ENCODE measurements at regions not wholly inside any gene's neighbourhood (a gene's known extent, or its start where the extent isn't known, plus 50 kb on each side); places are given as distances from the start of the nearest gene placed in this dataset.

GRCh38 chr10:10397906-10398305 lies 619.8 kb upstream of the CELF2 start:
- Histone ChIP-seq H2BK120ac (ENCODE audit: low read depth, low read length) (no peak overlapping the region), H3K9ac (ENCODE audit: low read depth, low read length, poor library complexity) (no peak overlapping the region), H3K4me3 (ENCODE audit: low read length in 2 of 2) (no peak overlapping the region), H2AK5ac (ENCODE audit: low read depth, low read length) (no peak overlapping the region), H3K36me3 (replicated peaks in 1 of 2; ENCODE audit: control insufficient read depth in 2 of 2, insufficient read depth in 2 of 2, low read length in 2 of 2) (no peaks in the 10 kb centered on the region), H3K18ac (ENCODE audit: low read length) (no peak overlapping the region), H3K14ac (ENCODE audit: low read length) (no peak overlapping the region), H2BK15ac (ENCODE audit: low read length) (no peak overlapping the region), H3K4me2 (ENCODE audit: insufficient read depth, low read length, poor library complexity, severe bottlenecking) (no peak overlapping the region), H3K9me3 (replicated peaks in 1 of 2; ENCODE audit: control insufficient read depth in 2 of 2, insufficient read depth in 1 of 2, low read depth in 1 of 2, low read length in 2 of 2) (peaks cover 0 to 3% of the 10 kb centered on the region in 2 donors), H2AFZ (ENCODE audit: low read length) (no peak overlapping the region), H3K4me1 (ENCODE audit: control insufficient read depth in 2 of 2, insufficient read depth in 1 of 2, low read depth in 1 of 2, low read length in 2 of 2) (no peaks in the 10 kb centered on the region), H2BK12ac (ENCODE audit: low read length) (no peak overlapping the region), H3K27ac (replicated peaks; ENCODE audit: low read length) (no peak overlapping the region), H3K79me1 (ENCODE audit: low read depth, low read length) (no peaks in the 10 kb centered on the region), H4K91ac (ENCODE audit: low read depth, low read length, poor library complexity) (no peak overlapping the region), H2BK5ac (ENCODE audit: low read length) (no peak overlapping the region), H3K27me3 (ENCODE audit: control insufficient read depth in 3 of 3, insufficient read depth in 3 of 3, low read depth in 1 of 3, low read length in 3 of 3) (no peaks in the 10 kb centered on the region), H4K8ac (ENCODE audit: low read depth, low read length) (no peak overlapping the region), H3K4ac (ENCODE audit: low read length) (no peak overlapping the region), H3K23ac (ENCODE audit: low read depth, low read length, poor library complexity) (no peak overlapping the region)
- no peak for DNase-seq (ENCODE audit: low spot score)

DNA sequence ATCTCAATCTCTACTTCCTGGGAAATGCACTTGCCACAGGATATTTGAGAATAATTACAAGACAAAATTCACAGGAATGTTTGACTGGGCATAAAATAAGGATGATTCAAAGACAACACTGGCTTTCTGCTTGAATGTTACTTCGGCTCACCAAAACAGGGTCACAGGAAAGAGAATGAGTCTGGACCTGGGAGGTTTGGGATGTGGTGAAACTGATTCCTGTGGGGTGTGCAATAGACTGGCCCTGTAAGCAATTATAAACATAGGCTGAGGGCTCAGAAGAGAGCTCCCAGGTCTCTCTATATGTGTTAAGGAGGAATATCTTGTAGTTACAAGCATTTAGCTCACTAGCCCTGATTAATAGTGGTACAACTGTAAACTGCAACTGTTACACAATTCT lies 613.9 kb upstream of the CELF2 start:
- H3K36me3 ChIP-seq (replicated peaks in 1 of 2; ENCODE audit: control insufficient read depth in 2 of 2, insufficient read depth in 2 of 2, low read length in 2 of 2), result no peaks in the 10 kb centered on the region
- H2BK120ac ChIP-seq (ENCODE audit: low read depth, low read length), result no peak overlapping the region
- no peak overlapping the region for H3K14ac ChIP-seq (ENCODE audit: low read length)
- H2BK12ac ChIP-seq (ENCODE audit: low read length), result no peak overlapping the region
- no peaks in the 10 kb centered on the region for H3K27me3 ChIP-seq (ENCODE audit: control insufficient read depth in 3 of 3, insufficient read depth in 3 of 3, low read depth in 1 of 3, low read length in 3 of 3)
- no peaks in the 10 kb centered on the region for H3K79me1 ChIP-seq (ENCODE audit: low read depth, low read length)
- no peak overlapping the region for H2BK15ac ChIP-seq (ENCODE audit: low read length)
- WGBS, 2 donors (ENCODE audit: extremely low coverage in 2 of 2, insufficient read length in 2 of 2, insufficient replicate concordance in 1 of 2), result no CpG with 5 or more reads among the region's 1 CpG
- H3K9me3 ChIP-seq (replicated peaks in 1 of 2; ENCODE audit: control insufficient read depth in 2 of 2, insufficient read depth in 1 of 2, low read depth in 1 of 2, low read length in 2 of 2), result no peaks in the 10 kb centered on the region
- H3K9ac ChIP-seq (ENCODE audit: low read depth, low read length, poor library complexity), result no peak overlapping the region
- no peak overlapping the region for H2AK5ac ChIP-seq (ENCODE audit: low read depth, low read length)
- no peak overlapping the region for H3K23ac ChIP-seq (ENCODE audit: low read depth, low read length, poor library complexity)
- DNase-seq (ENCODE audit: low spot score), result no peak
- no peak overlapping the region for H3K4me2 ChIP-seq (ENCODE audit: insufficient read depth, low read length, poor library complexity, severe bottlenecking)
- no peak overlapping the region for H3K4ac ChIP-seq (ENCODE audit: low read length)
- H4K8ac ChIP-seq (ENCODE audit: low read depth, low read length), result no peak overlapping the region
- H3K27ac ChIP-seq (replicated peaks; ENCODE audit: low read length), result no peak overlapping the region
- no peak overlapping the region for H4K91ac ChIP-seq (ENCODE audit: low read depth, low read length, poor library complexity)
- H3K18ac ChIP-seq (ENCODE audit: low read length), result no peak overlapping the region
- H3K4me3 ChIP-seq (ENCODE audit: low read length in 2 of 2), result no peak overlapping the region
- H2AFZ ChIP-seq (ENCODE audit: low read length), result no peak overlapping the region
- H3K4me1 ChIP-seq (ENCODE audit: control insufficient read depth in 2 of 2, insufficient read depth in 1 of 2, low read depth in 1 of 2, low read length in 2 of 2), result no peaks in the 10 kb centered on the region
- no peak overlapping the region for H2BK5ac ChIP-seq (ENCODE audit: low read length)

GRCh38 chr10:10417671-10418070 lies 600.0 kb upstream of the CELF2 start:
- no peak overlapping the region for H2BK5ac ChIP-seq (ENCODE audit: low read length)
- H2BK120ac ChIP-seq (ENCODE audit: low read depth, low read length), result no peak overlapping the region
- no peak overlapping the region for H3K18ac ChIP-seq (ENCODE audit: low read length)
- no peak overlapping the region for H3K23ac ChIP-seq (ENCODE audit: low read depth, low read length, poor library complexity)
- no peak overlapping the region for H3K9ac ChIP-seq (ENCODE audit: low read depth, low read length, poor library complexity)
- no peak overlapping the region for H3K14ac ChIP-seq (ENCODE audit: low read length)
- peaks cover 0 to 2% of the 10 kb centered on the region in 2 donors for H3K4me1 ChIP-seq (ENCODE audit: control insufficient read depth in 2 of 2, insufficient read depth in 1 of 2, low read depth in 1 of 2, low read length in 2 of 2)
- H4K8ac ChIP-seq (ENCODE audit: low read depth, low read length), result no peak overlapping the region
- no peak overlapping the region for H3K4ac ChIP-seq (ENCODE audit: low read length)
- H3K4me3 ChIP-seq (ENCODE audit: low read length in 2 of 2), result no peak overlapping the region
- no peaks in the 10 kb centered on the region for H3K9me3 ChIP-seq (replicated peaks in 1 of 2; ENCODE audit: control insufficient read depth in 2 of 2, insufficient read depth in 1 of 2, low read depth in 1 of 2, low read length in 2 of 2)
- no peak overlapping the region for H3K27ac ChIP-seq (replicated peaks; ENCODE audit: low read length)
- H3K79me1 ChIP-seq (ENCODE audit: low read depth, low read length), result no peaks in the 10 kb centered on the region
- no peak overlapping the region for H3K4me2 ChIP-seq (ENCODE audit: insufficient read depth, low read length, poor library complexity, severe bottlenecking)
- H2BK12ac ChIP-seq (ENCODE audit: low read length), result no peak overlapping the region
- H2AFZ ChIP-seq (ENCODE audit: low read length), result no peak overlapping the region
- DNase-seq (ENCODE audit: low spot score), result no peak
- H4K91ac ChIP-seq (ENCODE audit: low read depth, low read length, poor library complexity), result no peak overlapping the region
- WGBS, 2 donors (ENCODE audit: extremely low coverage in 2 of 2, insufficient read length in 2 of 2, insufficient replicate concordance in 1 of 2), result no CpG with 5 or more reads among the region's 3 CpGs
- no peaks in the 10 kb centered on the region for H3K36me3 ChIP-seq (replicated peaks in 1 of 2; ENCODE audit: control insufficient read depth in 2 of 2, insufficient read depth in 2 of 2, low read length in 2 of 2)
- H3K27me3 ChIP-seq (ENCODE audit: control insufficient read depth in 3 of 3, insufficient read depth in 3 of 3, low read depth in 1 of 3, low read length in 3 of 3), result peaks cover 0 to 3% (median 0%) of the 10 kb centered on the region in 3 experiments
- H2AK5ac ChIP-seq (ENCODE audit: low read depth, low read length), result no peak overlapping the region
- no peak overlapping the region for H2BK15ac ChIP-seq (ENCODE audit: low read length)

DNA sequence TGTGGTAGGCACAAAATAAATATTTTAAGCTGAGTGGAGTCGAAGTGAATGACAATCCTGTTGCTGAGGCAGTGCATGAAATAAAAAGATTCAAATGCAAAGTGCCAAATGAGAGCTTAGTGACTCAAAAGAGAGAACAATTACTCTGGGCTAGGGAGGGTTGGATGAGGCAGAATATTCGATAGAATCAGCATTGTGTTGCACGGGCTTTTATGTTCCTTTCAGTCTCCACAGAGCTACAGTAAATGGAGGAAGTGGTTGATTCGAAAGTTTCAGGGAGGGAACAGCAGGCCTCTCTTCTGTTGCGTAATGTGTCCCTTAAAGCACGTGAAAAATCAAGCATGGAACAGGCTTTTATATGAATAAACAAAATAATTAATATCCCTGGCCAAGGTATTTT lies 599.3 kb upstream of the CELF2 start:
- H3K4me2 ChIP-seq (ENCODE audit: insufficient read depth, low read length, poor library complexity, severe bottlenecking), result no peak overlapping the region
- no peak for DNase-seq (ENCODE audit: low spot score)
- no peak overlapping the region for H3K23ac ChIP-seq (ENCODE audit: low read depth, low read length, poor library complexity)
- H2BK5ac ChIP-seq (ENCODE audit: low read length), result no peak overlapping the region
- H2AK5ac ChIP-seq (ENCODE audit: low read depth, low read length), result no peak overlapping the region
- no peak overlapping the region for H2BK12ac ChIP-seq (ENCODE audit: low read length)
- H3K18ac ChIP-seq (ENCODE audit: low read length), result no peak overlapping the region
- no peak overlapping the region for H3K4ac ChIP-seq (ENCODE audit: low read length)
- no peaks in the 10 kb centered on the region for H3K36me3 ChIP-seq (replicated peaks in 1 of 2; ENCODE audit: control insufficient read depth in 2 of 2, insufficient read depth in 2 of 2, low read length in 2 of 2)
- H4K91ac ChIP-seq (ENCODE audit: low read depth, low read length, poor library complexity), result no peak overlapping the region
- H3K27ac ChIP-seq (replicated peaks; ENCODE audit: low read length), result no peak overlapping the region
- H4K8ac ChIP-seq (ENCODE audit: low read depth, low read length), result no peak overlapping the region
- no peak overlapping the region for H2BK120ac ChIP-seq (ENCODE audit: low read depth, low read length)
- no peaks in the 10 kb centered on the region for H3K9me3 ChIP-seq (replicated peaks in 1 of 2; ENCODE audit: control insufficient read depth in 2 of 2, insufficient read depth in 1 of 2, low read depth in 1 of 2, low read length in 2 of 2)
- no peak overlapping the region for H3K9ac ChIP-seq (ENCODE audit: low read depth, low read length, poor library complexity)
- peak overlapping the region; percentile 64 for H2AFZ ChIP-seq (ENCODE audit: low read length)
- peaks cover 0 to 3% (median 0%) of the 10 kb centered on the region in 3 experiments for H3K27me3 ChIP-seq (ENCODE audit: control insufficient read depth in 3 of 3, insufficient read depth in 3 of 3, low read depth in 1 of 3, low read length in 3 of 3)
- peaks cover 0 to 2% of the 10 kb centered on the region in 2 donors for H3K4me1 ChIP-seq (ENCODE audit: control insufficient read depth in 2 of 2, insufficient read depth in 1 of 2, low read depth in 1 of 2, low read length in 2 of 2)
- H3K4me3 ChIP-seq (ENCODE audit: low read length in 2 of 2), result no peak overlapping the region
- no CpG with 5 or more reads among the region's 6 CpGs for WGBS, 2 donors (ENCODE audit: extremely low coverage in 2 of 2, insufficient read length in 2 of 2, insufficient replicate concordance in 1 of 2)
- no peak overlapping the region for H2BK15ac ChIP-seq (ENCODE audit: low read length)
- H3K79me1 ChIP-seq (ENCODE audit: low read depth, low read length), result no peaks in the 10 kb centered on the region
- H3K14ac ChIP-seq (ENCODE audit: low read length), result no peak overlapping the region

Data from neuronal stem cell (in vitro differentiated cells).